Fibroblast of upper back skin (primary cell): ENCODE measurements at regions not wholly inside any gene's neighbourhood (a gene's known extent, or its start where the extent isn't known, plus 50 kb on each side); places are given as distances from the start of the nearest gene placed in this dataset.

Source experiments
- DNase-seq: peaks from one replicate; pipeline ENCODE4 v3.0.0-alpha.2; 2013

DNA sequence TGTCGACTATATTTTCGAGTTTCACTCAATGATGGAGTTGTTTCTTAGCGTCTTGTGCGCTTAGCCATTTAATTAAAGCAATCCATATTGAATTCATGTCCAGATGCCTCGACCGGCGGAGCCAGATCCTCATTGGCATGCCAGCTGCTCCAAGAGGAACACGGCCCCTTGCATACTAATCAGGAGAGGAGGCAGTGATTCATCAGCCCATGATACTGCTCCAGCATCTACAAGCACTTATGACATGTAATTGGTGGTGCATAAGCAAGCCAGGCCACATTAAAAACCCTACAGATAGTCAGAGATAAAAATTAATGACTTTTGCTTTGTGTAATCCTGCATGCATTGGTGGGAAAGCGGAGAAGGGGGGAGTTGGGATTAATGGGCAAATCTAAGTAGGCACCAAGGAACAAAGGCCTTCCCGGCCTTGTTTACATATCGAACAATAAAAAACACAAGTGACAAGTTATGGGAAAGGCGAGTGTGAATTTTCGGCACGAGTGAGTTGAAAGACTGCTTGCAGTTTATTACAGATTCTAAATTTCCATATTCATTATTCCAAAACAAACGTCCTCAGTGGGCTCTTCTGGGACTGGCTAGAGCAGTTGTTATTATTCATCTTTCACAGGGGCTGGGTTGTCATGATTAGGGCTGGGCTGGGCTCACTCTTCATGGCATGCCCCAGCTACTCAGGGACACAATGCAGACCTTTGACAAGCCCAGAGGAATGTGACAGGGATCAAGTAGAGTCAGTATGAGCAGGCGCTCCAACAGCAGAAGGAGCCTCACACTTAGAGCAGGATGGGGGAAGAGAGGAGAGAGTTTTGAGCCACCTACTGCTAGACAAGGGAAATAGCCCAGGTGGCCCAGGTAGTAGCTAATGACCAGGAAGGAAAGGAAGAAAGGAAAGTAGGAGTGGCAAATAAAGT, 281.7 kb upstream of the ZFHX3 start:
- DNase-seq = peak; percentile 2

DNA sequence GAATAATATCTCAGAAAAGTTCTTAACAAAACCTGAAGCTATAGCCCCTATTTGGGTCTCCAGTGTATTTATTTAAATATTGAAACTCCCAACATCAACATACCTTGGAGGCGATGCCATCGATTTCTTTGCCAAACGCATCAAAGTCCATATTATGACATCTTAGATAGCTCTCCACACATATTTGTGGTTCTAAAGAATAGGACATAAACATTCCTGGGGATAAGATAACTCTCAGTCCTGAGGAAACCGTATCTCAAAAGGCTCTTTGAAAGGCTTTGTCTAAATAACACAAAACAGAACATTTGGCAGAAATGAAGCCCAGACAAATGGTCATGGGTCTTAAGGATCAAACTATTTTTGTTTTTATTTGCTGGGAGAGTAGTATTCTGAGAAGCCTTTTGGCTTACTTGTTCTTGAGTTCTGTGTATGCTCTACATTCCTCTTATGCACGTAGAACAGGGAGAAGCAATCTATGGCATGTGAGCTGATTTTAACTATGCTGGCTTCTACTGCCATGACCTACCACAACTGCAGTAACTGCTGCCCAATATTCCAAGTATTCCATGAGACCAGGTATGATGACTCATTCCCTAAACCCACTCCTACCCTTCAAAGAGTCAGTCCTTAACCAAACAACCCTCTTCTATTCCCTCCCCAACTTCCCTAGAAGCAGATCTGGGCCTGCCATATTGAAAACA, 279.0 kb upstream of the ZFHX3 start:
- DNase-seq = peak; percentile 44

DNA sequence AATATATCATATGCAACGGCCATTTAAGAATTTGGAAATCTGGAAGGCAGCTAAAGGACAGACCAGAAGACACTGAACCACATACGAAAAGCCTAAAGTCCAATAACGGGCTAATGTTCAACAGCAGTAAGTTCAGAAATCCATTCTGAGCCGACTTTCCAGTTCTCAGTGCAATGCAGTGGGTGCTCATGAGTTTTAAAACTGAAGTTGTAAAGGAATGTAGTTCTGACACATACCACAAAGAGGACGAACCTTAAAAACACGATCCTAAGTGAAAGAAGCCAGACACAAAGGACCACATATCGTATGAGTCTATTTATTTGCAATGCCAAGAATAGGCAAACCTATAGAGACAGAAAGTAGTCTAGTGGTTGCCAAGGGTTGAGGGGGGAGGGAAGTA, 278.3 kb upstream of the ZFHX3 start:
- peak; percentile 8 for DNase-seq

DNA sequence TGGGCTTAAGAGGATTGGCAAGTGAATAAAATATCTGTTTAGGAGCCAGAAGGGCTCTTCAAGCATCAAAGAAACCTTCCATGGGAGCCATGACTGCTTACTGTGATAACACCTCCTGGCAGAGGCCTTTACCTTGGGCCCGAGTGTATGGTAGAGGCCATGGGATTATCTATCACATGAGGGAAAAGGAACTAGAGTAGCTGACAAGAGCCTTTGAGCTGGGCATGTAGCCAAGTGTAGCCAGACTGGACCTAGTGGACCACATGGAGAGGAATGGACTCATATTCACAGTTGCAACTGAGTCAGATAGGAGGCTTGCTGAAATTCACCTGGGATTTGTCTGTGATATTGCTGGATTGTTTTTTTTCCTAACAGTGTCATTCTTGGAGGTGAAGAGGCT, 276.0 kb upstream of the ZFHX3 start:
- DNase-seq = peak; percentile 22

DNA sequence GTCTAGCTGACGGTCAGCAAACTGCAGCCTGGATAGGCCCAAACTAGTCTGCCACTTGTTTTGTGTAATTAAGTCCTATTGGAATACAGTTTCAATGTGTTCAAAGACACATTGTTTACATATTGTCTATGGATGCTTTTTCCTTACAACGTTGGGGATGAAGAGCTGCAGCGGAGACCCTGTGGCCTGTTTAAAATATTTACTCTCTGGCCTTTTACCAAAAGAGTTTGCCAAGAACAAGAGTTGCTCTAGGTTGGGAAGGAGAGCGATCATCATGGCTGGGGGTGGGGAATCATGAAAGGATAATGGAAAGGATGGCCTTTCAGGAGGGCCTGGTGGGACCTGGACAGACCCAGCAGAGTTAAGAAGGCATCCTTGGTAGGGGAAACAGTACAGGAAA, 274.9 kb upstream of the ZFHX3 start:
- no peak for DNase-seq

DNA sequence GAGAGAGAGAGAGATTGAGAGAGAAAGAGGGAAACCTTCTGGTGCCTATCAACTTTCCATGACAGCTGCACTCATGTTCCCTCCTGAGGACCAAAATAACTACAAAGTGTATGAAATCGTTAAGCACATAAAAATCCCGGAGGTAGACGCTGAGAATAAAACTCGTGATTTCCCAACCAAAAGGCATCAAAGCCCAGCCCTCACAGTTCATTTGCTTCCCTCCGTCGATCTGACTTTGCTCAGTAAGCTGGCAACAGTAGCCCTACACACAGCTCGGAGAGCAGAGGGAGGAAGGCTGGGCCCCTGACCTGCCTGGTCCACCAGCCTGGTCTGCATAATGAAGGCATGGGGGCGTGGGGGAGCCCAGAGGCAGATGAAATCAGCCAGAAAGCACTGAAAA, 273.9 kb upstream of the ZFHX3 start:
- DNase-seq = no peak

DNA sequence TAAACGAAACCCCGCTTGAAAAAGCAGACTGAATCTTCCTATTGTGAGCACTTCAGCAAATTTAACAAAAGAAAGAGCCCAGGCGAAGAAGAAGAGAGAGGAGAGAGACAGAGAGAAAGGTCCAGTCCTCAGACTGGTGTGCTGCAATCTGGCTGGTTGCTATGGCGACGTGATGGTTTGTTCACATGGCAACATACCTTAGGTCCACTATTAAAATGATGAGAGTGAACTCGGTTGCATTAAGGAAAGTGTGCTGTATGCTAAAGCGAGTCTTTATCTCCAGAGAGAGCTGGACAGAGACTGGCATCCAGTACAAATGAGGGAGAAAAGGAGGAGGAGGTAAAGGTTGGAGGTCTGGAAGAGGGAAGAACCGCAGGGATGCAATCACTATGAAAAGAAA, 271.8 kb upstream of the ZFHX3 start:
- no peak for DNase-seq

DNA sequence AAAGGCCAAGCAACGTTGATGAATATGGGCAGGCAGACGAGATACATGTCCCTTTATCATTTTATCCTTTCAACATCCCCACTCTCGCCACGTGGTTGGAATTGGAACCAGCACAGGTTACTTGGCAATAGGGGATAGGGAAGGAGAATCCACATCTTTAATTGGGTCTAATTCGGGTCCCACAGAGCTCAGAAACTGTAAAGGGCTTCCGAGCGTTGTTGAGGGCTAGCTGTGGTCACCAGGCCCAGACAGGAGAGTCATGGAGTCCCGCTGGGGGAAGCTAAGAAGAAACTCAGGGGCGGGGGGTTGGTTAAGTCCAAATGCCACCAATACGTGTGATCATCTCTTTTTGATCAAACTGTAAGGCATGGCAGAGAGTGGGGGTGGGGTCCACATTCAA, 271.3 kb upstream of the ZFHX3 start:
- DNase-seq = no peak

DNA sequence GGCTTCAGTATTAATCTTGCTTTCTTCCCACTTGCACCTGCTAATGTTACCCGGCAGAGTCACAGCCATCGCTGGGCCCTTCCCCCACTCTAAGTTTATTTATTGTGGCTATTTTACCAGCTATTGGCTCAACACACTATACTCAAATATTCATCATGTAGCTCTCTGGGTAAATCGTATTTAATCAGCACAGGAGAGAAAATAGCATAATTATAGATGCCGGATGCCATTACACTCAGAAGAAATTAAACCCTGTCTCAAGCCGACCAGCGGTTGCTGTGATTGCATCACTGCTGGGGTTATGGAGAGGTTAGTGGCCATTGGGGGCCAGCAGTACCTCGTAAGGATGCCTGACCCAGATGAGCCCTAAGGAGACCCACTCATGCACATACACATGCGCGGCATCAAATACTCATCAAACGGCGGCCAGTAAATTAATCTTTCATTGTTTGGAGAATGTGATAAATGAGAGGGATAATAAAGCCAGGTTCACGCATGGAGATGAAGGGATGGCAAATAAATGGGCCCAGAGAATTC, 269.5 kb upstream of the ZFHX3 start:
- no peak for DNase-seq

DNA sequence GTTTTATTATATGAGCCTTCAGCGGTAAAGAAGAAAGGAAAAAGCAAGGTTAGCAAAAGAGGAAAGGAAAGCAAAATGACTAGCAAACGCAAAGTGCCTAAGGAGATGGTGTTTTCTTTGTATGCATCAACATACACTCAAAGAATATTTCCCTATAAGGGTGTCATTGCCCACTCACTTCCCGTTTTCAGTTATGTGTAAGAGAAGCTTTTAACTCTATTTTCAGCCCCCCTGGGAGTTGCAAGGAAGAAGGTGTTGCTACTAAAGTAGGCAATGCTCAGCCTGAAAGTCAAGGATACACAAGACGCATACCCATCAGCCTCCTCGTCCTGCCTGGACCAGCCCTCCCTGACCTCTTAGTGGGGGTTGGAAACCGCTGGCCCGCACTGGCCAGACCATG, 267.7 kb upstream of the ZFHX3 start:
- no peak for DNase-seq

DNA sequence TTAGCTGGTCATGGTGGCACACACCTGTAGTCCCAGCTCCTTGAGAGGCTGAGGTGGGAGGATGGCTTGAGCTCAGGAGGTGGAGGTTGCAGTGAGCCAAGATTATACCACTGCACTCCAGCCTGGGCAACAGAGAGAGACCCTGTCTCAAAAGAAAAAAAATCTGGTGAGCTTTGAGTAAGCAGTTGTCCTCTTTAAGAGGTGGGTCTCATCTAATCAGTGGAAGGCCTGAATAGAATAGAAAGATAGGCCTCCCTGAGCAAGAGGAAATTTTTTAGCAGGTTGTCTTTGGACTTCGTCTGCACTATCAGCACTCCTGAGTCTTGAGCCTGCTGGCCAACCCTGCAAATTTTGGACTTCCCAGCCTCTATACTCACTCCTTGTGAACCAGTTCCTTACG, 266.0 kb upstream of the ZFHX3 start:
- DNase-seq = no peak

DNA sequence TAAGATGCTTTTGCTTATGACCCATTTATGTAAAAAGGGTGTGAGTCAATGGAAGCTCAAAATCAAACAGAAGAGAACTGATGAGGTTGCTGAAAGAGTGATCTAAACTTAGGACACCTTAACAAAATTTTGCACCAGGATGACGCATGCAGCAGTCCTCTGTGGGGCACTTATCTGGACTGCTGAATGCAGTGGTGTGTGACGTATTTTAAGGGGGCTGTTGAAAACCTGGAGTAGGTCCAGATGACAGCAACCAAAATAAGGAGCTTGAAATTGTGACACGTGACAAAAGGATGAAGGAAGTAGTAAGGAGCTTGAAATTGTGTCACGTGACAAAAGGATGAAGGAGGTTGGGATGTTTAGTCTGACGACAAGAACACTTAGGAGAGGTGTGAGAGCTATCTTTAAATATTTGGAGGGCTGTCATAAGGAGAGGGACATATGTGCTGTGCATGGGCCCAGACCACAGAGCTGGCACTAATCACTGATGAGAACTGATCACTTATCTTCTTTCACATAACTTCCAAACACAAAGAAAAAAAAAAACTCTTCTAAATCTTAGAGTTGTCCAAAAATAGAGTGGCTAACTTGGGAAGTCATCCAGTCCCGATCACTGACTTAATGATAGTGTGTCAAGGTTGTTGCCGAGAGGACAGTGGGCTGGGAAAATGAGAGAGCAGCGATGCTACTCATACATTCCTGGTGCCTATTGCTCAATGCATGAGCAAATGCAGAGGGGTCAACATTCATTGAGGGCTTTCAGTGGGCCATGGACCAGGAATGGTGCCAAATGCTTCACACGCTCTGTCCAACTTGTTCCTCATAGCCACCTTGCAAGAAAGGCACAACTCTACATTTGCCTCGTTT, 264.2 kb upstream of the ZFHX3 start:
- no peak for DNase-seq

DNA sequence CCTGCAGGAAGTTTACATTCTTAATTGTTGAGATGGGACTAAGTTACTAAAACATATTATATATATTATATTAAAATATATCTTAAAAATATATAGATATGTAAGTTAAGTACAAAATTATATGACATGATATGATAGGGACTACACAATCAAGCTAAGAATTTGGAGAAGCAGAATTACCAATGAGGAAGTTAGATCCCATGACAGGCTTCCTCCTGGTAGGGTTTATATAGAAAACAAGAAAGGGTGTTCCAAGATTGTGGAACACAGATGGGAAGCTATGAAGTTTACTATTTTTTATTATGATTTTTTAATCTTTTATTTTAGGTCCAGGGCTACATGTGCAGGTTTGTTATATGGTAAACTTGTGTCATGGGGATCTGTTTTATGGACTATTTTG, 260.8 kb upstream of the ZFHX3 start:
- DNase-seq = no peak

DNA sequence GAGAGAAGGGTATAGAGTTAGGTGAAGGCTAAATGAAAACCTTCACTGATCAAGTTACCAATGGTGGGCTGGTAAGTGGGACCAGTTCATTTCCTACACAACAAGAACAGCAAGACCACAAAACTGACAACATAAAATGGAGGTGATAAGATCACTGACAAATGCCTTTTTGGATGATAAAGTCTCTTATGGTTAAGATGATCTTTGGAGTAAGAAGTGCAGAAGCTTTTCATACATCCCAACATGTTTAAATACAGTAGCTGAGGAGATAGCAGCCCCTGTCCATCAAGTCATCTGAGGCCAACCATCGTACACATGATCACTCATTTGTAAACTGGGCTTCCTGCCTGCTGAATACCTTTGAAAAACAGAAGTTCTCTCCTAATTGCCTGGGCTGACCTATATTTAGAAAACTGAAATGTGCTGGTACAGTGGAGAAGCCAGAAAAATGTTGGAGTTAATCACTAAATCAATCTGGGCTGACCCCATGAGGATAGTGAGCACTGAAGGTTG, 259.0 kb upstream of the ZFHX3 start:
- DNase-seq = peak; percentile 37

DNA sequence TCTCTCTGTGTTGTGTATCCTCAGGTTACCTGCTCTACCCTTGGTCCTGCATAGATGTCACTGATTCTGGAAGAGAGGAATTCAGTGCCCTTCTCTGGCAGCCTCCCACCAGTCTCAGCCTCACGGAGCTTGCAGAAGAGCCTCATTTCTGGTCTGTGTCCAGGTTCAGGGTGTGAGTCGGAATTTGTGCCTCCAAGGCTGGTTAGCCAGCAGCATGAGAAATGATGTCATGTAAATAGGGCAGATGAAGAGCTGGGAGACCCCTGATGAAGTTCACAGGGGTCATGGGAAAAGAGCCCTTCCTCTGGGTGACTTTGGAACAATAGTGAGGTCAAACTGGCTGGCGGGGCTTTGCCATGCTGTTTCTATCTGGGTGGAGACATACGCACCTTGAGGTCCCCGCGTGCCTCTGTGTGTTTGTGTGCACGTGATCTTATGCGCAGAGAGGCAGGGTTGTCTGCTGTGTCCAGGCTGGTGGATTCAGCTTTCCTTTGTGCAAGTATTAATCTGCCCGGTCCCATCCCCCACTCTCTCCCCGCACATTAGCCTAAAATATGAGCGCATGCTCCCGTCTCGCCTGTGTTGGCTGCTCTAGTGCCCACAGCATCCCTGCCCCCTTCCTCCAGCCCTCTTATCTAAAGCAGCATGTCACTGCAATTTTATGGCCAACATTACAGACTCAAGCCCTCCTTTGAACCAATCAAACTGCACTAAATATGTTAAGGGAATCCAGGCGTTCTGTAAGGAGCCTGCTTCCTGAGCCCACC, 256.3 kb upstream of the ZFHX3 start:
- peak; percentile 23 for DNase-seq

DNA sequence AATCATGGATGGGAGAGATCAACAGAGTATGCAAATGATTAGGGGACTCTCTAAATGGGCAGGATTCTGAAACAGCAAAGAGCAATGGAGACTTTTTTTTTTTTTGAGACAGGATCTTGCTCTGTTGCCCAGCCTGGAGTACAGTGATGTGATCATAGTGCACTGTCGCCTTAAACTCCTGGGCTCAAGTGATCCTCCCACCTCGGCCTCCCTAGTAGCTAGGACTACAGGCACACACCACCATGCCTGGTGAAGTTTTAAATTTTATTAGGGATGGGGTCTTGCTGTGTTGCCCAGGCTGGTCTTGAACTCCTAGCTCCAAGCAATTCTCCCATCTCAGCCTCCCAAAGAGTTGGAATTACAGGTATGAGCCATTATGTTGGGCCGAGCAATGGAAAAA, 255.0 kb upstream of the ZFHX3 start:
- DNase-seq = no peak

DNA sequence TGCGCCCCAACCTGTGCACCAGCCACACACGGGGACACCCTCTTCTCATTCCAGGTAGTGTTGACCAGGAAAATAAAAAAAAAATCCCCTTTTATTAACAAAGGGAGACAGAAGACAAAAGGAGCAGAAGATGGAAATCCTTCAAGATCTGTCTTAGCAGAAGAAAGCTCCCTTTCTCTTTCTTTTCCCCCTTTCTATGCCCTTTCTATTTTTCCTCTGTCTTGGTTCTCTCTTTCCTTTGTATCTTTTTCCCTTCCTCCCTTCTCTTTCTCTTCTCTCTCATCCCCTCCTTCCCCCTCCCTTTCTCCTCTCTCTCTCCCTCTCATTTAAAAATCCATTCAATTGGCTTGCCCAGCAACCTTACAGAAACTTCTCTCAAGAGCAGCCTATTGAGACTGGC, 254.1 kb upstream of the ZFHX3 start:
- no peak for DNase-seq

DNA sequence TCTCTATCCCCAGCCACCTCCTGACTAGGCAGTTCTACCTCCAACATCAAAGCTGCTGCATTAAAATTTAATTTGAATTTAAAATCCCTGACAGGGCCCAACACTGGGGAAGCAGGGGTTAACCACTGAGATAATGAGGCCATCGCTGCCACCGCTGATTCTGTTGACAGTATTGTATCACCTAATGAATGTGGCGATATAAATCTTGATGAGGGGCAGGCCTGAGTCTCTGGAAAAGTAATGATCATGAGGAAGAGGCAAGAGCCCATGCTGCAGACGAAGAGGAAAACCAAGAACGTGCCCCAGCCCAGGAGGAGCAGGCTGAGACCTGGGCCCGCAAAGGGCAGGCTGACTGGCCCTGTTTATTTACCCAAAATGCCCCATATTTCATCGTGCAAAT, 251.4 kb upstream of the ZFHX3 start:
- no peak for DNase-seq

DNA sequence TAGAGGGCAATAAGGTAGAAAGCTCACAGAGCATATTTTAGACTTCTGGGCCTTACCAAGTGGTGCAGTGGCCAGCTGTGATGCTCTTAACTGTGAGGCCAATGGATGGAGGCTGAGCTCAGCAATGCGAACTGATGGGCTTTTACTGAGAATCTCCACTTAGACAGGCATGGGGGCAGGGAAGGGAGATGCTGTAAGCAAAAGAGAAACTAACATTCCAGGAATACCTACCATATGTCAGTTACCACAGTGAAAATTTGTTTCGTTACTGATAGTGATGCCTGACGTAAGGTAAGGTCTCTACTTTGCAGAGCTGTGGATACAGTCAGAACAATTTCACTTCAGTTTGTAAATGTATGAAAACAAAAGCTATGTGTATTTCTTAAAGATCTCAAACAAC, 250.6 kb upstream of the ZFHX3 start:
- peak; percentile 76 for DNase-seq

DNA sequence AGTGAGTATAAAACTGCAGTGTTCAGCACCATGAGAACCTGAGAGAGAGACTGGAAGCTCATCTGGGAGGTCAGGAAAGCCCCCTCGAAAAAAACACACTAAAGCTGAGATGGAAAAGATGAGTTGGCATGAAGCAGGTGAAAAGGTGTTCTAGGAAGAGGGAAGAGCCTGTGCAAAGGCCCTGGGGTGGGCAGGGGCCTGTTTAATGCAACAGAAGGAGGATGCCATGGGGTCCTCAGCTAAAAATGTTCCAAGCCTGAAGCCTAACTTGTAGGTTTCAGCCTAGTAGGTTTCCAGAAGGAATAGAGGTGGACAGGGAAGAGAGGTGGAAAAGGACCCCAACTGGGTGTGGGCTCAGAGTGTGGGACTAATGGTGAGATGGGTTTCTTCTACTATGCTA, 242.3 kb upstream of the ZFHX3 start:
- DNase-seq = no peak

DNA sequence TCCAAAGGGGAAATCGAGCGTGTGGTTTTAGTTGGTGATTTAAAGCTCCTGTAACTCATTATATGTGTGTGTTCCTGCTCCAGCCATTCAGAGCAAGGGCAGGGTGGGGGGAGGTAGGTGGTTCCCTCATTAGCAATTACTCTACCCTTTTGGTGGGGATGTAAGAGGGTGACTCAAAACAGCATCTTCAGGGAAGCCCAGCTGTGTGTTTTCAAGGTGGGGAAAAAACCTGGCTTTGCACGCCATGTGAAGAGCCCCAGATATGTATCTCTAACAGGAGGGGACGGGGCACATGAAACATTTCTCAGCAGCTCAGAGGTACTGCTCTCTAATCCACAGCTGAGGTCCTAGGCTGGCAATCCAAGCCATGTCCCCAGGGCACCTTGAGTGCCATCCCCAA, 241.3 kb upstream of the ZFHX3 start:
- peak; percentile 41 for DNase-seq

DNA sequence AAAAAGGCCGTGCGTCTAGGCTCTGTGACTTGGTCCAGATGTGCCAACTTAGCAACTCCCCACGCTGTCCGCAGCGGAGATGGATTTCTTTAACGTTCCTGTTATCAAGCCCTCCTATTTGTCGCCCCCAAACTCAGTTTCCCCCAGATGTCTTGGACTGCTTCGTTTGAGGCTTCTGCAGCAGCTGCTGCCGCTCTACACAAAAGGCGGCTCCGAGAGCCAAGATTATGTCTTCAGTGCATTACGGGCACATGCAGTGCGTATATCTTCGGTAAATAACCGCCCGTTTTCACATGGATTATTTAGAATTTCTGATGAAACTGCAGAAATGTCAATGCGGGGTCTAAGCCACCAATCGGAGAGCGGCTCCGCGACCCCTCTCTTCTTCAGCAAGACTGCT, 240.6 kb upstream of the ZFHX3 start:
- no peak for DNase-seq
